Mucosa of rectum (tissue), 2 donors: ENCODE measurements at regions not wholly inside any gene's neighbourhood (a gene's known extent, or its start where the extent isn't known, plus 50 kb on each side); places are given as distances from the start of the nearest gene placed in this dataset.

Experiments used
- H3K27ac ChIP-seq, 2 donors: one replicate each; pipeline ENCODE4 v1.7.0; 2013; ENCODE audit warnings: inconsistent platforms in 2 of 2, low read depth in 2 of 2, low read length in 2 of 2
- H3K27me3 ChIP-seq, 2 donors: one replicate each; pipeline ENCODE4 v1.7.0; 2013; ENCODE audit warnings: low read length in 2 of 2; ENCODE audit not compliant: control insufficient read depth in 2 of 2, insufficient read depth in 2 of 2
- H3K36me3 ChIP-seq, 2 donors: one replicate each; pipeline ENCODE4 v1.7.0; 2013; ENCODE audit warnings: low read length in 2 of 2; ENCODE audit not compliant: control insufficient read depth in 2 of 2, insufficient read depth in 2 of 2
- H3K4me1 ChIP-seq, 2 donors: one replicate each; pipeline ENCODE4 v1.7.0; 2013; ENCODE audit warnings: low read length in 2 of 2, mild to moderate bottlenecking in 1 of 2; ENCODE audit not compliant: control insufficient read depth in 2 of 2, insufficient read depth in 2 of 2
- H3K4me3 ChIP-seq, 2 donors: one replicate each; pipeline ENCODE4 v1.7.0; 2013; ENCODE audit warnings: low read length in 2 of 2
- H3K9ac ChIP-seq, 2 donors: one replicate each; pipeline ENCODE4 v1.7.0; 2013; ENCODE audit warnings: low read length in 2 of 2, low read depth in 1 of 2, mild to moderate bottlenecking in 1 of 2
- H3K9me3 ChIP-seq, 2 donors: one replicate each; pipeline ENCODE4 v1.7.0; 2013; ENCODE audit warnings: low read length in 2 of 2; ENCODE audit not compliant: control insufficient read depth in 2 of 2
- donor health status: healthy.
- donor health status: Normal muscosa, but diverticular disease.

DNA sequence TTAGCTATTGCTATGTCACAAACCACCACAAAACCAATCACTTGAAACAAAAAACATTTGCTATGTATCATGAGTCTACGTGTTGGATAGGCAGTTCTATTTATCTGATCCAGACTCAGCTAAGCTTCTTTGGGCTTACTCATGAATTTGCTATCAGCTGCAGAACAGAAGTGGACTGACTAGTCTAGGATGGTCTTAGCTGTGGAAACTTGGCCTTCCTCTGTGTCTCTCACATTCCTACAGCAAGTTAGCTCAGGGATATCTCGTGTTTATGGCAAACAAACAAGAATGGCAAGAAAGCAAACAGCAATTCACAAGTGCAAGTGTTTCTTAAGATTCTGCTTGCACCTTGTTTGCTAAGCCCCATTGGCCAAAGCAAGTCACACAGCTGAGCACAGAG is 288.0 kb upstream of the TNP1 start:
- no peak overlapping the region for H3K4me3 ChIP-seq
- no peaks in the 10 kb centered on the region for H3K9me3 ChIP-seq
- H3K27ac ChIP-seq, result no peak overlapping the region
- no peaks in the 10 kb centered on the region for H3K4me1 ChIP-seq
- no peaks in the 10 kb centered on the region for H3K27me3 ChIP-seq
- H3K36me3 ChIP-seq, result no peaks in the 10 kb centered on the region
- H3K9ac ChIP-seq, result no peak overlapping the region

DNA sequence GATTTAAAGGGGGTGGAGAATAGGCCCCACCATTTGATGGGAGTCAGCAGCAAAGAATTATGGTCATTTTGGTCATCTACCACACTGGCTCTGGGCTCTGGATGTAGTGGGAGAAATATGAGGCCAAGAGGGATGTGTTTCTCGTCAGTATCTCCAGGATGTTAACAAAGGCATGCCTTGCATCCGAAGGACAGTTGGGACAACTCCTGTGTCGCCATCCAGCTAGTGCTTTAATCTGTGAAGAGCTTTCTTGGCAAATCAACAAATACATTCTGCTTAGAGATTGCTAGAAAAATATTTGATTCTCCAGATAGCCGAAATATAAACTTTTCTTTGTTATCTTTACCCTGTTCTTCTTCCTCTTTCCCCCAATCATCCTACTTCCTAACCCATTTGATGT is 287.1 kb upstream of the TNP1 start:
- H3K4me3 ChIP-seq, result no peak overlapping the region
- H3K9me3 ChIP-seq, result peaks cover 0 to 2% of the 10 kb centered on the region in 2 donors
- H3K27ac ChIP-seq, result no peak overlapping the region
- H3K4me1 ChIP-seq, result no peaks in the 10 kb centered on the region
- H3K27me3 ChIP-seq, result no peaks in the 10 kb centered on the region
- H3K9ac ChIP-seq, result no peak overlapping the region
- no peaks in the 10 kb centered on the region for H3K36me3 ChIP-seq

DNA sequence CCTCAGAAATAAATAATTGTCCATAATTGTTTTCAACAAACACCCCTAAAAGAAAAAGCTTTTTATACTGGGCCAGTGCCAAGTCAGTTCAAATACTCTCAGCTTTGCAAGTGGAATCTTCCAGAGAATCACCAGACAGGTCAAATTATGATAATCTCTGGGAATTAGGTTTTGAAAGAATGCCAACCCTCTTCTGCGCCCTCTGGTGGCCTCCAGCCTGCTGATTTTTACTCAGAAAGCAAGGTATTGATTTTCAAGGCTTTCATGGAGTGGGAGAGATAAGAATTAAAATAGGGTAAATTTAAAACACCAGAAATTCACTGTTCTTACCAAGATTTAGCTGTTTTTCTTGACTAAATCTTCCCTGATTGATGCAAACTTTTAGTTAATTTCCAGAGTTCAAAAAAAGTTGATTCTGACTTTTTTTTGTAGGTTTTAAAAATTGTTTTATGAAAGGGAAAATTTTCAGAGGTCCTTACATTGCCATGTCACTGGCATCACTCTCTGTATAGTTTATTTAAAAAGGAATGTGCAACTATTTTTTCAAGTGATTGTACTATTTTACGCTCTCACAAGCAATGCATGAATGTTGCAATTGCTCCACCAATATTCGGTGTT is 282.9 kb upstream of the TNP1 start:
- Histone ChIP-seq H3K4me3 (no peak overlapping the region), H3K4me1 (no peaks in the 10 kb centered on the region), H3K27me3 (no peaks in the 10 kb centered on the region), H3K36me3 (no peaks in the 10 kb centered on the region), H3K9me3 (peaks cover 0 to 2% of the 10 kb centered on the region in 2 donors), H3K27ac (no peak overlapping the region), H3K9ac (no peak overlapping the region)

DNA sequence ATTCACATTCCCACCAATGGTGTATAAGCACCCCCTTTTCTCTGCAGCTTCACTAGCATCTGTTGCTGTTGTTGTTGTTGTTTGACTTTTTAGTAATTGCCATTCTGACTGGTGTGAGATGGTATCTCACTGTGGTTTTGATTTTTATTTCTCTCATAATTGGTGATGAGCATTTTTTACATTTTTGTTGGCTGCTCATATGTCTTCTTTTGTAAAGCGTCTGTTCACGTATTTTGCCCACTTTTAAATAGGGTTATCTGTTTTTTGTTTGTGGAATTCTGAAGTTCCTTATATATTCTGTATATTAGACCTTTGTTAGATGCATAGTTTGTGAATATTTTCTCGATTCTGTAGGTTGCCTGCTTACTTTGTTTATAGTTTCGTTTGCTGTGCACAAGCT is 278.4 kb upstream of the TNP1 start:
- no peak overlapping the region for H3K9ac ChIP-seq
- H3K27me3 ChIP-seq, result no peaks in the 10 kb centered on the region
- no peaks in the 10 kb centered on the region for H3K4me1 ChIP-seq
- peaks cover 0 to 2% of the 10 kb centered on the region in 2 donors for H3K9me3 ChIP-seq
- no peak overlapping the region for H3K4me3 ChIP-seq
- H3K36me3 ChIP-seq, result no peaks in the 10 kb centered on the region
- H3K27ac ChIP-seq, result no peak overlapping the region

DNA sequence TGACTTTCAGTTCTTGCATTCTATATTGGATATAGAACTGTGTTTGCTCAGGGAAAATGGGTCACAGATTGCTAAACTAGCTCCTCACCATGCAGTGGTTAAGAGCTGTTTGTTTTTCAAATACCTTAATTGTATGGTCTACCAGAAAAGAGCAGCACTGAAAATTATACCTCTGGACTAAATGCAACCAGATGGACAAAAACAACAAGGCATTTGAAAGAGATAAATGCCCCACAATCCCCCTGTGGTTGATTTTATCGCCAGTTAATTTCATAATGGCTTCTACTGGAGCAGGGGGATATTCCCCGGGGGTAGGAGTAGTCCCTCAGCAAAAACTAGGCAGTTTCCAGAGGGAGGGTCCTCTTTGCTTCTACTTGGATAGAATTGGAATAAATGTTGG is 267.9 kb upstream of the TNP1 start:
- no peaks in the 10 kb centered on the region for H3K4me1 ChIP-seq
- no peaks in the 10 kb centered on the region for H3K36me3 ChIP-seq

DNA sequence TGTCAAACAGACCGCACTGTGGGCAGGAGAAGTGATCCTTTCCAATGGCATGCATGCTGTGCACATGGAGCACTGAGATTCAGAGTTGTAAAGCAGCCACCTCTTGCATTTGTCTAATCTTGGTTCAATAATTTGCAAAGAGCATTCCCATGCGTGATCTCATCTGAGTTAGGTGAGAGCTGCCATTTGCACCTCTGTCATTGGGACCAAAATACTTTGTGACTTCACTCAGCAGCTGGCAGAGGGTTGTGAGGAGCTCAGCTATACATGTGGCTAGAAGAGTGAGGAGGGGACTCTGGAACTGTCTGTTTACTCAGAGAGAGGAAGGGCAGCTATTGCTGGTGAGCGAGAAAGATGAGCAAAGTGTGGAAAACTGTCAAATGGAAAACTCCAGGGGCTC is 265.1 kb upstream of the TNP1 start:
- no peaks in the 10 kb centered on the region for H3K36me3 ChIP-seq
- H3K4me1 ChIP-seq, result no peaks in the 10 kb centered on the region
- H3K9me3 ChIP-seq, result no peaks in the 10 kb centered on the region
- no peak overlapping the region for H3K27ac ChIP-seq
- no peak overlapping the region for H3K4me3 ChIP-seq
- no peaks in the 10 kb centered on the region for H3K27me3 ChIP-seq
- H3K9ac ChIP-seq, result no peak overlapping the region

More for the DNA sequence above, 267.9 kb upstream of the TNP1 start:
- no peak overlapping the region for H3K9ac ChIP-seq
- no peaks in the 10 kb centered on the region for H3K27me3 ChIP-seq
- no peaks in the 10 kb centered on the region for H3K9me3 ChIP-seq
- H3K4me3 ChIP-seq, result no peak overlapping the region
- H3K27ac ChIP-seq, result no peak overlapping the region

DNA sequence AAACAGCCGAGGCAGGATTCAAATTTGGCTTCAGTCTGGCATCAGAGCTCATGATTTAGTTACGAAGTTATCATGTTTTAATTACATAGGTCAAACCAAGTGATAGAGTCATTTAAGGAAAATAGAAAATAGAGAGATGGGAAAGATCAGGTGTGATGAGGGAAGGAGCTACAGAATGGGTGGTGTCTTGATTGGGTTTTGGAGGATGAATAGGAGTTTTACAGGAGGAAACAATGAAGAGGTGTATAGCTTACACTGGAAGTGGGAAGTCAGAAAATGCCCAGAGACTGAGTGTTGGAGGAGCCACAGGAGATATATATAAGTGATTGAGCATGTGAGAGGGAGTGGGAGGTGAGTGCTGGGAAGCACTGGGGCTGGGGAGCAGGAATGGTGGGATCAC is 264.2 kb upstream of the TNP1 start:
- Histone ChIP-seq H3K9me3 (no peaks in the 10 kb centered on the region), H3K4me3 (no peak overlapping the region), H3K36me3 (no peaks in the 10 kb centered on the region), H3K27ac (no peak overlapping the region), H3K9ac (no peak overlapping the region), H3K27me3 (no peaks in the 10 kb centered on the region), H3K4me1 (no peaks in the 10 kb centered on the region)

DNA sequence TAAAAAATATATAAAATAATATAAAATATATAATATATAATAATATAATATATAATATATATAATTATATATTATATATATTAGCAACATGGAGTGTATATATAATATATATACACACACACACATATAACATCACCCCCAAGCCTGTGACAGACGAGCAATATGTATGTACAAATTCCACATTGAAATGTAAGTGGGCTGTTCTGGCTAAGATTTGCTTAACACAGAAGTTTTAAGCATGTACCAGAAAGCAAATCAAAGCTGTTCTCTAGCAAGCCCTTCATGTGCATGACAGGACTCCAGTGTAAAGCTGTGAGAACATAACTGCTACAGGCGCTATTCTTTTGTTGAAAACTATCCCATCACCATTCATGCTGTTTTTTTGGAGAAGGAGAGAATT is 261.7 kb upstream of the TNP1 start:
- H3K36me3 ChIP-seq, result no peaks in the 10 kb centered on the region
- no peak overlapping the region for H3K4me3 ChIP-seq
- H3K4me1 ChIP-seq, result no peaks in the 10 kb centered on the region
- no peaks in the 10 kb centered on the region for H3K9me3 ChIP-seq
- H3K27me3 ChIP-seq, result no peaks in the 10 kb centered on the region
- H3K9ac ChIP-seq, result no peak overlapping the region
- H3K27ac ChIP-seq, result no peak overlapping the region

DNA sequence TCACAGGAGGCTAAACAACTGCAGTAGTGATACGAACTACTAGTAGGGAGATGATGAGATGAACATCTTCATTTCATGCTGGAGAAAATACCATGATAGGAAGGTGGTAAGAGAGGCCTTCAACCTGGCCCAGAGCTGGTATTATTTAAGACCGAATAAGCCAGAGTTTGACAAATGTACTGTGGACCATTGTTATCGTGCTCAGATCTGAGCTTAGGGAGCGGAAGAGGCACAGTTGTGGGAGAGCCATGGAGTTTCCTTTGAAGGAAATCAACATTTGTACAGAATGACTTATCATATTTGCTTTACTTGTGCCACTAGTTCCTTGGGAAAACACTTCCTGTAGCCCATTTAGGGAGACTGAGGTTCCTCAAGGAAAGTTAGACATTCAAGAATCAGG is 260.6 kb upstream of the TNP1 start:
- Histone ChIP-seq H3K9me3 (no peaks in the 10 kb centered on the region), H3K27ac (no peak overlapping the region), H3K4me3 (no peak overlapping the region), H3K27me3 (no peaks in the 10 kb centered on the region), H3K36me3 (no peaks in the 10 kb centered on the region), H3K4me1 (no peaks in the 10 kb centered on the region), H3K9ac (no peak overlapping the region)

DNA sequence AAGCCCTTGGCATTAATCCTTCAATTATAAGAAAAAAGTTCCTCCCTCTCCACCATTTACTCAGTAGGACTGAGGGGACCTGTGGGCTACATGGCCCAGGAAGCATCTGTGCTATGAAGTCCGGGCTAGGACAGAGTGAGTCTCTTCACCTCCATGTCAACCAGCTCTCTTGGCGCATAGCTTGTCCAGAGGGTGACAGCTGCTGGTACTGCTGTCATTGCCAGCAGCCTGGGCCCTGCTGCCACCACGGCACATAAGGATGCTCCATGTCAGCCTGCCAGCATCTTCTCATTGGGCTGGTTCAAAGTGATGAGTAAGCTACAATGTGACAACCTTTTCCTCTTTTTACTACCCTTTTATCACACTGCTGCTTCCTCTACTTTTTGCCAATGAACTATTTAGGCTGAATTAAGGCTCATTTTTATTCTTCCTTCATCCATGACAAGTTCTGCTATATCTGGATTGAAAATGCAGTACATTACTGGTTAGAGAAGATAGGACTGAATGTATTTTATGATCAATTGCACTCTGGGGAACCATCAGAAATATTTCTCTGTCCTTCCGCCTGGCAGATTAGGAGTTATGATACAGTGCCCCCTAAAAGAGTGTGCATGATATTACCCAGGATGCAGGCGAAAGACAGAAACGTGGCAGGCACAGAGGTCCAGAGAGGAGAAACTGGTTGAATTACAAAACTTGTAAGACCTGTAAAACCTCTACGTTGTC is 258.9 kb upstream of the TNP1 start:
- H3K27ac ChIP-seq, result no peak overlapping the region

More for the DNA sequence above, 258.9 kb upstream of the TNP1 start:
- H3K4me3 ChIP-seq, result no peak overlapping the region
- no peak overlapping the region for H3K9ac ChIP-seq
- H3K27me3 ChIP-seq, result no peaks in the 10 kb centered on the region
- no peaks in the 10 kb centered on the region for H3K4me1 ChIP-seq
- no peaks in the 10 kb centered on the region for H3K36me3 ChIP-seq
- no peaks in the 10 kb centered on the region for H3K9me3 ChIP-seq
